ENCODE measurements at regions not wholly inside any gene's neighbourhood (a gene's known extent, or its start where the extent isn't known, plus 50 kb on each side); places are given as distances from the start of the nearest gene placed in this dataset.

DNA sequence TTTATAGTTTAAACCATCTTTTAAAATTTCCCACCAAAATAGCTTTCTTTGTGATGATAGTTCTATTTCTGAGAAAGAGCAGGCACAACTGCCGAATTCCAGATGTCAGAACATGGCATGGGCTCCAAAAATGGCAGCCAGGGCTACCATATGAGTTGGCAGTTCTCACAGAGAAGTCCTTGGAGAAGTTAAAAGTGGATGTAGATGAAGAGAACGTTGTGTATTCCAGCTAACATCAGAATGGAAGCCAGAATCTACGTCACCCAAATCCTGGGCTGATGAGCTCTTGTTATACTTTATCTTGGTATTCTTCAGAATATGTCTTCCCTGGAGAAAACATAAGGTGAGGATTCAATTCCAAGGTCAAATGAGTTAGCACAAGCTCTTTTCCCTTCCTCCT is 66.9 kb upstream of the BASP1 start:
- DNase-seq (ENCODE audit: low read depth, low spot score), result no peak
- no peak overlapping the region for H3K9ac ChIP-seq (ENCODE audit: insufficient read length)
- TF ChIP-seq POLR2AphosphoS5 (IDR thresholded peaks at IDR 0.05; ENCODE audit: borderline replicate concordance, low read depth, low read length) (no peak), FOXP2 (optimal IDR thresholded peaks at IDR 0.05; ENCODE audit: control extremely low read depth, extremely low read length, insufficient read depth) (no peak)
- no peaks in the 10 kb centered on the region for H3K9me3 ChIP-seq (ENCODE audit: low read depth, low read length)
- no peak overlapping the region for H3K4me3 ChIP-seq
- no peaks in the 10 kb centered on the region for H3K36me3 ChIP-seq (ENCODE audit: insufficient read depth, low read length)
- H3K27ac ChIP-seq, result no peak overlapping the region

DNA sequence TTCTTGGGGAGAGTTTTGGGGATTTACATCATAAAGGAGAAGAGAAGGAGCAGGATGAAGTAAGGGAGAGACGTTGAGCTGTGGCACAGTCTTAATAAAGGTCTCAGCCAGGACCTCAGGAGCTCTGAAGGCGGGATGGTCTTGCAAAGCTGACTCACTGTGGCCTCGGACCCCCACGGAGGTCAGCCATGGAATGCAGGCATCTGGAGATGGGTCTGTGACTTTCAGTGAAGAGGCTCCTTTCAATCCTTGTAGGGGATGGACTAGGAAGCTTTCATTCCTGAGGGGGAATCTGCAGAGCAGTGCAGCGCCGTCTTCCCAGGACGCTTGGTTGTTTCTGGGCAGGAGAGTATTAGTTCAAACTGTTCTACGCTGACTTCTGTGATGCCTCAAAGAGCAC is 65.7 kb upstream of the BASP1 start:
- Histone ChIP-seq H3K27ac (no peak overlapping the region), H3K36me3 (ENCODE audit: insufficient read depth, low read length) (no peaks in the 10 kb centered on the region), H3K9me3 (ENCODE audit: low read depth, low read length) (no peaks in the 10 kb centered on the region), H3K9ac (ENCODE audit: insufficient read length) (no peak overlapping the region), H3K4me3 (no peak overlapping the region)
- DNase-seq (ENCODE audit: low read depth, low spot score), result no peak
- TF ChIP-seq FOXP2 (optimal IDR thresholded peaks at IDR 0.05; ENCODE audit: control extremely low read depth, extremely low read length, insufficient read depth), result no peak
- TF ChIP-seq POLR2AphosphoS5 (IDR thresholded peaks at IDR 0.05; ENCODE audit: borderline replicate concordance, low read depth, low read length), result no peak

DNA sequence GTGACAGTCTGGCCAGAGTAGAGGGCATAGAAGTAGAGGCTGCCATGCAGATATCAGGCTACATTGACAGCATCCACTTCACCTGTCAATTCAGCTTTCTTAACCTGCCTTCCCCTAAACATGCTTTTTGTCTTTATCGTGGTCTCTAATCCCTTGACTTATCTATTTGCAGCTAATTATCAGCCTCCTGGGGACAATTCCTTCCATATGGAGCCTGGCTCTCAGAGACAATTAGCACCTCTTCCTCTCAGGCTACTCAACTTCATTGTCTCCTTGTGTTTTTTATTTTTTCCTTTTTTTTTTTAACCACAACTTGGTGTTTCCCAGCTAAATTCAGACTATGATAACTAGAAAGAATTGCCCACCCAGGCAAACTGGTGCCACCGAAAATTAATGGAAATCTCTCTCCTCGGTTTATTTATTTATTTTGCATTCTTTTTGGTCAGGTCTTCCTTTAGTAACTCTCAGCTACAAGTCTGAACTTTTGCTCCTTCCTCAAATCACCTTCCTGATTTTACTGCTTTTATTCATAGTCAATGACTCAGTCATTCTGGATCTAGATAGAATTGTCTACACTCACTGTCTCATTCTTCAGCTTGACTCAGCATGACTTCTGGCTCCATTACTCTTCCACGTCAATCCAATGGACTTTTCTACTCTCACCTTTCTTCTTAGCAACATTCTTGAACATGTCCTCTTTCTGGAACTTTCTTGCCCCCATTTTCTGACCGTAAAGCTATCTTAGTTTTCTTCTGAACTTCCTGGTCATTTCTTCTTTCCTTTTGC is 63.0 kb upstream of the BASP1 start:
- Histone ChIP-seq H3K4me3 (no peak overlapping the region), H3K9me3 (ENCODE audit: low read depth, low read length) (no peaks in the 10 kb centered on the region), H3K27ac (no peak overlapping the region), H3K36me3 (ENCODE audit: insufficient read depth, low read length) (no peaks in the 10 kb centered on the region), H3K9ac (ENCODE audit: insufficient read length) (no peak overlapping the region)
- TF ChIP-seq EZH2 (IDR thresholded peaks at IDR 0.05) (no peak), POLR2AphosphoS5 (IDR thresholded peaks at IDR 0.05; ENCODE audit: borderline replicate concordance, low read depth, low read length) (no peak), FOXP2 (optimal IDR thresholded peaks at IDR 0.05; ENCODE audit: control extremely low read depth, extremely low read length, insufficient read depth) (no peak)
- no peak for DNase-seq (ENCODE audit: low read depth, low spot score)

DNA sequence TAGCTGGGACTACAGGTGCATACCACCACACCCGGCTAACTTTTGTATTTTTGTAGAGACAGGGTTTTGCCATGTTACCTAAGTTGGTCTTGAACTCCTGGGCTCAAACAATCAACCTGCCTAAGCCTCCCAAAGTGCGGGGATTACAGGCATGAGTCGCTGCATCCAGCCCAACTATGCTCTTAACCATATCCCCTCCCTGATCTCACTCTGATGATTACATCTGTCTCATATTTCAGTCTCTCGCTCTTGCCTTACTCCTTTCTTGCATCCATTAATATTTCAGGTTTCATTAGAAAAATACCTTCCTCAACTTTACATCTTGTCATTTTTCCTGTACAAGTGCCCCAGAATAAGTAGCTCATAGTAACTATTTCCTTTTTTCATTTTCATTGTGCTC is 61.0 kb upstream of the BASP1 start:
- Histone ChIP-seq H3K36me3 (ENCODE audit: insufficient read depth, low read length) (no peaks in the 10 kb centered on the region), H3K4me3 (no peak overlapping the region), H3K27ac (no peak overlapping the region), H3K9me3 (ENCODE audit: low read depth, low read length) (no peaks in the 10 kb centered on the region), H3K9ac (ENCODE audit: insufficient read length) (no peak overlapping the region)
- TF ChIP-seq EZH2 (IDR thresholded peaks at IDR 0.05) (no peak), FOXP2 (optimal IDR thresholded peaks at IDR 0.05; ENCODE audit: control extremely low read depth, extremely low read length, insufficient read depth) (no peak)
- DNase-seq (ENCODE audit: low read depth, low spot score), result no peak

DNA sequence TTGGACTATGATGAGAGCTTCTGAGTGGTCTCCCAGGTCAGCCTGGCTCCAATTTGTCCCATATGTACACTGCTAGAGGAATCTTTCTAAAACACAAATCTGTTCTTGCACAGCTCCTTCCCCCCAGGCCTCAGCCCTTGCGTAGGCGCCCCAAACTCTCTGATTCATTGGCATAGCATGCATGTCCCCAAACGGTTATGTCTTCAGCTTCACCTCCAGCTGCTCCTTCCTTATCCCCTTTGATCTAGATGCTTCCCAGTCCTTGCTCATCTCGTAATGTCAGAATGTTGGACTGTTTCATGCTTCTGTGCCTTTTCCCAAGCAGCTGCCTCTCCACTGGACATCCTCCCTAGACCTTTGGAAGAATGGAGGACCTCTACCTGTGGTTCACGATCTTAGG is 60.1 kb upstream of the BASP1 start:
- no peak overlapping the region for H3K27ac ChIP-seq
- H3K4me3 ChIP-seq, result no peak overlapping the region
- no peaks in the 10 kb centered on the region for H3K9me3 ChIP-seq (ENCODE audit: low read depth, low read length)
- DNase-seq (ENCODE audit: low read depth, low spot score), result no peak
- no peak overlapping the region for H3K9ac ChIP-seq (ENCODE audit: insufficient read length)
- TF ChIP-seq FOXP2 (optimal IDR thresholded peaks at IDR 0.05; ENCODE audit: control extremely low read depth, extremely low read length, insufficient read depth) (no peak), POLR2AphosphoS5 (IDR thresholded peaks at IDR 0.05; ENCODE audit: borderline replicate concordance, low read depth, low read length) (no peak), EZH2 (IDR thresholded peaks at IDR 0.05) (no peak)
- no peaks in the 10 kb centered on the region; the same call in 1 of the 2 replicates for H3K36me3 ChIP-seq (ENCODE audit: insufficient read depth, low read length)

DNA sequence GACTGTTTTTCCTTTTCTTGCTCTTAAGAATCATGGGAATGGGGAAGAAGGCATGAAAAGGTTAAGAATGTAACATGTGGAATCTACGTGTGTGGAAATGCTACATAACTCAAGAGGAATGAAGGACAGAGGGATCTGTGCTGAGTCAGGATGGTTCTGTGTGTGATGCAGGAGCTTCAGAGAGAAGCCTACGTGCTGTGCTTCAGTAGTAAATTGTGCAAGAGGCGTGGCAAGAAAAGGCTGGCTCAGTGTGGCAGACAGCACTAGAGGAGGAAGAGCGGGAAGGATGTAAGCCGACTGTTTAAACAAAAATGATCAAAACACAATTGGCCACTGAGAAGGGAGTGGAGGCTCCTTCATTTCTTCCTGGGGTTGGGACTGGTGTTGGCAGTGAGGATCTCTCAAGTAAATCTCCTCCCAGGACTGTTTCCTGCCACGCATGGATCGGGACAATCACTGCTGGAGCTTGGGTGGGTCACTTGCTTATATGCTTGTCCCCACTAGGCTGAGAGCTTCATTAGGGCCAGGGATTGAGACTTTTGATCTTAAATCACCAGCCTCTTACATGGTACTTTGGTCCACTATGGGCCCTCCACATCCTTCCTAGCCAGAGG is 59.4 kb upstream of the BASP1 start:
- DNase-seq (ENCODE audit: low read depth, low spot score), result no peak
- H3K9me3 ChIP-seq (ENCODE audit: low read depth, low read length), result no peaks in the 10 kb centered on the region
- no peak overlapping the region for H3K9ac ChIP-seq (ENCODE audit: insufficient read length)
- no peak overlapping the region for H3K27ac ChIP-seq
- TF ChIP-seq FOXP2 (optimal IDR thresholded peaks at IDR 0.05; ENCODE audit: control extremely low read depth, extremely low read length, insufficient read depth) (no peak), POLR2AphosphoS5 (IDR thresholded peaks at IDR 0.05; ENCODE audit: borderline replicate concordance, low read depth, low read length) (no peak), EZH2 (IDR thresholded peaks at IDR 0.05) (no peak)
- no peak overlapping the region for H3K4me3 ChIP-seq
- H3K36me3 ChIP-seq (ENCODE audit: insufficient read depth, low read length), result no peaks in the 10 kb centered on the region; the same call in 1 of the 2 replicates

DNA sequence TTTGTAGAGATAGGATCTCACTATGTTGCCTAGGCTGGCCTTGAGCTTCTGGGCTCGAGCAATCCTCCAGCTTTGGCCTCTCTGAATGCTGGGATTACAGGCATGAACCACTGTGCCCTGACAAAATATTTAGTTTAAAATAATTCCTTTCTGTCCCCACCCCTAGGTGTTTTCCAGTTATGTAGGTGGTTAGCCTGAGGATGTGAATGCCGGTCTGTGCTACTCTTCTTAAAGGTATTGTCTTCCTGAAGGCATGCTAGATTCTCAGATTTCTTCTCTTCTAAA is 56.7 kb upstream of the BASP1 start:
- Histone ChIP-seq H3K9ac (ENCODE audit: insufficient read length) (no peak overlapping the region), H3K36me3 (ENCODE audit: insufficient read depth, low read length) (no peaks in the 10 kb centered on the region; the same call in 1 of the 2 replicates)

DNA sequence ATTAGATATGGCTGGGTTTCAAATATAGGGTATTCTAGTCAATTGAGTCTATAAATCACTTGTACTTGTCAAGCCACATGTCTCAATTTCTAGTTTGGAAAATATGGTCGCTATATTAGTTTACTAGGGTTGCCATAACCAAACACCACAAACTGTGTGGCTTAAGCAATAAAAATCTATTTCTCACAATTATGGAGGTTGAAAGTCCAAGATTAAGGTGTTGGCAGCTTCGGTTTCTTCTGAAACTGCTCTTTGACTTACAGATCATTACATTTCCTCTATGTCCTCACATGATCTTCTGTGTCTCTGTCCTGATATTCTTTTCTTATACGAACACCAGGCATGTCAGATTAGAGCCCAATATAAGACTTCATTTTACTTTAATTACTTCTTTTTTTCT is 55.8 kb upstream of the BASP1 start:
- no peaks in the 10 kb centered on the region for H3K9me3 ChIP-seq (ENCODE audit: low read depth, low read length)
- DNase-seq (ENCODE audit: low read depth, low spot score), result no peak
- TF ChIP-seq POLR2AphosphoS5 (IDR thresholded peaks at IDR 0.05; ENCODE audit: borderline replicate concordance, low read depth, low read length) (no peak), EZH2 (IDR thresholded peaks at IDR 0.05) (no peak), FOXP2 (optimal IDR thresholded peaks at IDR 0.05; ENCODE audit: control extremely low read depth, extremely low read length, insufficient read depth) (no peak)
- no peak overlapping the region for H3K27ac ChIP-seq
- H3K4me3 ChIP-seq, result no peak overlapping the region
- H3K9ac ChIP-seq (ENCODE audit: insufficient read length), result no peak overlapping the region
- no peaks in the 10 kb centered on the region; the same call in 1 of the 2 replicates for H3K36me3 ChIP-seq (ENCODE audit: insufficient read depth, low read length)

More for the DNA sequence above, 56.7 kb upstream of the BASP1 start:
- Histone ChIP-seq H3K27ac (no peak overlapping the region), H3K4me3 (no peak overlapping the region), H3K9me3 (ENCODE audit: low read depth, low read length) (no peaks in the 10 kb centered on the region)
- DNase-seq (ENCODE audit: low read depth, low spot score), result no peak
- TF ChIP-seq FOXP2 (optimal IDR thresholded peaks at IDR 0.05; ENCODE audit: control extremely low read depth, extremely low read length, insufficient read depth), result no peak
- TF ChIP-seq EZH2 (IDR thresholded peaks at IDR 0.05), result no peak
- no peak for TF ChIP-seq POLR2AphosphoS5 (IDR thresholded peaks at IDR 0.05; ENCODE audit: borderline replicate concordance, low read depth, low read length)

DNA sequence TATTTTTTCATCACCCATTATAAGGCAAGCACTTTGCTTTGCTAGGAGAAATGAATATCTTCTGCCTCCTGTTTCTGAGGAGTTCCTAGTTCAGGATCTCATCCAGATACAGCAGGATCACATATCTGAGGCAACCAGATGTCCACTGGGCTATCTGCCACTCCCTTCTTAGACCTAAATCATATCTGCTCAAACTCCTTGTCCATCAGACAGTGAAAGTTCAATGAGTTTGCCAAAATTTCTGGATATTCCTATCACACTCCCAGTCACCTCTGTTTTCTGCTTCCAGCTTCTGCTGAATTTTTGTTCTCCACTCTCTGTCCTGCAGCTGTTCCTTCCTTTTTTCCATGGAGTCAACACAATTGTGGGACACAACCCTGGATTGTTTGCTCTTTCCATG is 54.2 kb upstream of the BASP1 start:
- H3K4me3 ChIP-seq, result no peak overlapping the region
- no peak for TF ChIP-seq POLR2AphosphoS5 (IDR thresholded peaks at IDR 0.05; ENCODE audit: borderline replicate concordance, low read depth, low read length)
- no peak for TF ChIP-seq EZH2 (IDR thresholded peaks at IDR 0.05)
- TF ChIP-seq FOXP2 (optimal IDR thresholded peaks at IDR 0.05; ENCODE audit: control extremely low read depth, extremely low read length, insufficient read depth), result no peak
- H3K27ac ChIP-seq, result no peak overlapping the region
- no peaks in the 10 kb centered on the region for H3K9me3 ChIP-seq (ENCODE audit: low read depth, low read length)
- no peaks in the 10 kb centered on the region; the same call in 1 of the 2 replicates for H3K36me3 ChIP-seq (ENCODE audit: insufficient read depth, low read length)
- DNase-seq (ENCODE audit: low read depth, low spot score), result no peak
- no peak overlapping the region for H3K9ac ChIP-seq (ENCODE audit: insufficient read length)
